Tibial nerve (tissue), 4 donors: ENCODE measurements at regions not wholly inside any gene's neighbourhood (a gene's known extent, or its start where the extent isn't known, plus 50 kb on each side); places are given as distances from the start of the nearest gene placed in this dataset.
"Not testable (repeated sequence)": the region's sequence is repeated elsewhere in the genome, so short reads cannot be mapped to it uniquely, and the experiment has no call there.

Source experiments
- EP300 ChIP-seq, 2 donors: sonication (generic); formaldehyde crosslinking; IDR thresholded peaks; one replicate each; pipeline ENCODE4 v1.6.1; 2017; ENCODE audit warnings: antibody characterized with exemption in 2 of 2, mild to moderate bottlenecking in 1 of 2
- POLR2A ChIP-seq, 2 donors: fragments of 450-650 bp; IDR thresholded peaks; one replicate each; pipeline ENCODE4 v1.6.1; 2017; ENCODE audit warnings: antibody characterized with exemption in 2 of 2, mild to moderate bottlenecking in 2 of 2, moderate library complexity in 2 of 2
- TF ChIP-seq, protein P1 (sequence below), 5 experiments: fragments of 200-600 bp in 3 of 5; fragments of 450-650 bp in 2 of 5; sonication (generic) in 3 of 5; IDR thresholded peaks; one replicate each; pipeline ENCODE4 v1.5.1; 2016 to 2019; ENCODE audit warnings: antibody characterized with exemption in 5 of 5, mild to moderate bottlenecking in 3 of 5, moderate library complexity in 2 of 5

DNA sequence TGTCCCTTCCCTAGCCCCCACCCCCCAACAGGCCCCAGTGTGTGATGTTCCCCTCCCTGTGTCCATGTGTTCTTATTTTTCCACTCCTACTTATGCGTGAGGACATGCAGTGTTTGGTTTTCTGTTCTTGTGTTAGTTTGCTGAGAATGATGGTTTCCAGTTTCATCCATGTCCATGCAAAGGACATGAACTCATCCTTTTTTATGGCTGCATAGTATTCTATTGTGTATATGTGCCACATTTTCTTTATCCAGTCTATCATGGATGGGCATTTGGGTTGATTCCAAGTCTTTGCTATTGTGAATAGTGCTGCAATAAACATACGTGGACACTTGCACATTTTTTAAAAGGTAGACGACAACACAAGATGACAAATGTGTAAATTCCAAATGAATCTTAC lies 192.5 kb upstream of the SAMSN1 start:
- TF ChIP-seq, protein P1, sequence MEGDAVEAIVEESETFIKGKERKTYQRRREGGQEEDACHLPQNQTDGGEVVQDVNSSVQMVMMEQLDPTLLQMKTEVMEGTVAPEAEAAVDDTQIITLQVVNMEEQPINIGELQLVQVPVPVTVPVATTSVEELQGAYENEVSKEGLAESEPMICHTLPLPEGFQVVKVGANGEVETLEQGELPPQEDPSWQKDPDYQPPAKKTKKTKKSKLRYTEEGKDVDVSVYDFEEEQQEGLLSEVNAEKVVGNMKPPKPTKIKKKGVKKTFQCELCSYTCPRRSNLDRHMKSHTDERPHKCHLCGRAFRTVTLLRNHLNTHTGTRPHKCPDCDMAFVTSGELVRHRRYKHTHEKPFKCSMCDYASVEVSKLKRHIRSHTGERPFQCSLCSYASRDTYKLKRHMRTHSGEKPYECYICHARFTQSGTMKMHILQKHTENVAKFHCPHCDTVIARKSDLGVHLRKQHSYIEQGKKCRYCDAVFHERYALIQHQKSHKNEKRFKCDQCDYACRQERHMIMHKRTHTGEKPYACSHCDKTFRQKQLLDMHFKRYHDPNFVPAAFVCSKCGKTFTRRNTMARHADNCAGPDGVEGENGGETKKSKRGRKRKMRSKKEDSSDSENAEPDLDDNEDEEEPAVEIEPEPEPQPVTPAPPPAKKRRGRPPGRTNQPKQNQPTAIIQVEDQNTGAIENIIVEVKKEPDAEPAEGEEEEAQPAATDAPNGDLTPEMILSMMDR (IDR thresholded peaks at IDR 0.05), result not testable (repeated sequence)
- not testable (repeated sequence) for TF ChIP-seq POLR2A, EP300 (IDR thresholded peaks at IDR 0.05)
